Ovary (tissue), 3 donors: ENCODE measurements at regions not wholly inside any gene's neighbourhood (a gene's known extent, or its start where the extent isn't known, plus 50 kb on each side); places are given as distances from the start of the nearest gene placed in this dataset.

ENCODE experiments used
- EP300 ChIP-seq: sonication (generic); formaldehyde crosslinking; IDR thresholded peaks from one replicate; pipeline ENCODE4 v1.6.1; 2017; ENCODE audit warnings: antibody characterized with exemption
- TF ChIP-seq, protein P1 (sequence below), 3 donors: fragments of 450-650 bp in 2 of 3; fragments of 200-600 bp in 1 of 3; IDR thresholded peaks; one replicate each; pipeline versions ENCODE4 v1.5.1 to v1.8.0; 2016 to 2022; ENCODE audit warnings: antibody characterized with exemption in 3 of 3, mild to moderate bottlenecking in 1 of 3
- donor health status: DM: no; HTN: no; CAD: no.

DNA sequence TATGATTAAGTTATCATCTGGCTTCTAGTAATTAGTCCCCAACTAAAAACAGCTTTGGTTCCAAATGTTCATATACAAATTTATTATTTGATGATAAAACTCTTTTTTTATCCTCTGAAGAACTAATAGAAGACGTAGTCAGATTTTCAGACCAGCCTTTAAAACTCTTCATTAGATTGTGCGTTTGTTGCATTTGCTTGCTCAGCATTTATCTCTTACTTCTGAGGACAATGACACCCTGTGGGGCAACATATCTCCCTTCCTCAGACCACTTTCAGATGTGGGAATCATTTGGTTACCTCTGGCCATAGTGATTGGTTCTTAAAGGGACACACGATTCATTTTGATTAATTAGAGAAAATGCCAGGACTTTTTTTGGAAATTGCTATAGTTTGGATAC is 481.8 kb downstream of the HAO1 start:
- TF ChIP-seq, protein P1, sequence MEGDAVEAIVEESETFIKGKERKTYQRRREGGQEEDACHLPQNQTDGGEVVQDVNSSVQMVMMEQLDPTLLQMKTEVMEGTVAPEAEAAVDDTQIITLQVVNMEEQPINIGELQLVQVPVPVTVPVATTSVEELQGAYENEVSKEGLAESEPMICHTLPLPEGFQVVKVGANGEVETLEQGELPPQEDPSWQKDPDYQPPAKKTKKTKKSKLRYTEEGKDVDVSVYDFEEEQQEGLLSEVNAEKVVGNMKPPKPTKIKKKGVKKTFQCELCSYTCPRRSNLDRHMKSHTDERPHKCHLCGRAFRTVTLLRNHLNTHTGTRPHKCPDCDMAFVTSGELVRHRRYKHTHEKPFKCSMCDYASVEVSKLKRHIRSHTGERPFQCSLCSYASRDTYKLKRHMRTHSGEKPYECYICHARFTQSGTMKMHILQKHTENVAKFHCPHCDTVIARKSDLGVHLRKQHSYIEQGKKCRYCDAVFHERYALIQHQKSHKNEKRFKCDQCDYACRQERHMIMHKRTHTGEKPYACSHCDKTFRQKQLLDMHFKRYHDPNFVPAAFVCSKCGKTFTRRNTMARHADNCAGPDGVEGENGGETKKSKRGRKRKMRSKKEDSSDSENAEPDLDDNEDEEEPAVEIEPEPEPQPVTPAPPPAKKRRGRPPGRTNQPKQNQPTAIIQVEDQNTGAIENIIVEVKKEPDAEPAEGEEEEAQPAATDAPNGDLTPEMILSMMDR (IDR thresholded peaks at IDR 0.05) = no peak
- no peak for TF ChIP-seq EP300
